ENCODE measurements at regions not wholly inside any gene's neighbourhood (a gene's known extent, or its start where the extent isn't known, plus 50 kb on each side); places are given as distances from the start of the nearest gene placed in this dataset.

DNA sequence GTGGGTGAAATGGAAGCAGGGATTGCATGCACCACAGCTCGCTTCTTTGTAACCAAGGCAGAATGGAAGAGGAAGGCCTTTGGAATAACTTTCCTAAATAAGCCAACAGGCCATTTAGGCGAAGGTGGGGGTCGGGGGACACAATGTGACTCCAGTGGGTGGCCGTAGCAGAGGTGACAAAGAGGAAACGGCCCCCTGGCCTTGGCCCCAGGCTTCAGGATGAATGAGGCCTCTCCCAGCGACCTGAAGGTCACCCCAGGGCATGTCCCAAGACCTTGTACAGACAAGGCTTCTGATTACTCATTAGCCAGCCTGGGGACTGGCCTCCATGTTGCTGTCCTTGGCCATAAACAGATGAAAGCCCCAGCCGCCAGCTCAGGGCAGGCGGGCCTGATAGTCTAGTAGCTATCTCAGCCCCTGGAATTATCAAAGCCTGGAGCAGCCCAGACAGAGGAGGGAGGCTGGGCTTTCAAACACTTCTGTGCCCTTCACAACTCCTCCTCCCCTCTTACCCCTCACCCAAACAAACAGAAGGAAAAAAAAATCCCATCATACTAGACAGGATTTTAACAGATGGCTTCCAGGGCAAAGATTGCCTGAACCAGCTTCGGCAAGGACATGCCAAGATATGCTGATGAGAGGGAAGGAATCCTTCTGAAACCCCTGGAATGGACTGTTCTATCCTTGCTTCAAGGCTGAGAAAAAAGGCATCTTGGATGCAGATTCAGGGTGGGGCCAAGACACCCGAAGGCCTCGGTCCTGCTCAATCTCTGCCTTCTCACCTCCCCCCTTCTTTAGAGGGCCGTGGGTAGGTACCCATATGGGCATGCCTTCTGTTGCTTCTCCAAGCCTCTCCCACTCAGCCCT, 142.3 kb upstream of the PARP11 start:
- no peak for DNase-seq (ENCODE audit: low spot score)

GRCh38 chr12:4014858-4015224, 141.6 kb upstream of the PARP11 start:
- DNase-seq (ENCODE audit: low spot score) = no peak

- no peak for DNase-seq (ENCODE audit: low spot score)
Measured at GRCh38 chr12:4014444-4014843, 141.2 kb upstream of the PARP11 start.

DNA sequence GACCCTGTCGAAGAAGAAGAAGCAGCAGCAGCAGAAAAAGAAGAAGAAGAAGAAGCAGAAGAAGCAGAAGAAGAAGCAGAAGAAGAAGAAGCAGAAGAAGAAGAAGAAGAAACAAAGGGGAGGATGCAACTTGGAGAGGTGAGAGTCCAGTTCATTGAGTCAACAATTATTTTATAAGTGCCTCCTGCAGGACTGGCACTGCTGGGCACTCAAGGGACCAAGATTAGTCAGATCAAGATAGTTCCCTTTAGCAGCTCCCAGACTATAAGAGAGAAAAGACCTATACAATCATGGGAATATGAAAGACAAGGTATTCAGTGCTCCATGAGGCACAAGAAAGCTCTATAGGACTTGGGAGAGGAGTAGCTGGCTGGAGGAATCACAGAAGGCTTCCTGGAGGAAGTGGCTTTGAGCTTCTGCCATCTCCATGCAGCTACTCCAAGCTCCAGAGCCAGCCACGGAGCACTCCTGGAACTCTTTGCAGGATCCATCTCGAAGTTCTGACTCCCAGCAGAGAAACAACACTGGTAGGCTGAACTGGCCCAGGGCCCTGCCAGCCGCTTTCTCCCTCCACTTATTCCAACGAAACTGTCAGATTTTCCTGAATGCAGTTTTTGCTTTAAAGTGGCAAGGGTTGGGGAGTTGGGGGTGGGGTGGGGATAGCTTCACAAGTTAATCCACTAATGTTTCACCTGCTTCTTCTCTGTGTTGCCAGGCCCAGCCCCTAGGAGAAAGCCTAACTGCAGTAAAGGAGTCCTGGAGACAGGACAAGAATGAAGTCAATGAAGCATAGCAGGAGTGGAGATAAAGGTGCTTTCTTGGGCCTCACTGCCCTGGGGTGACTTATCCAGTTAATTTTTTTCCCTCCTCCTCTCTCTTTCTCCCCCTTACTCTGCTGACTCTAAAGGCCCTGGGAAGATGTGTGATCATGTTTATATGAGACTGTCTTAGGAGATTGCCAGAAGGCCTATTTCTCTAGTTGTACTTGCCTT, 140.1 kb upstream of the PARP11 start:
- DNase-seq (ENCODE audit: low spot score) = no peak

GRCh38 chr12:4012073-4012472, 138.9 kb upstream of the PARP11 start:
- no peak for DNase-seq (ENCODE audit: low spot score)

DNA sequence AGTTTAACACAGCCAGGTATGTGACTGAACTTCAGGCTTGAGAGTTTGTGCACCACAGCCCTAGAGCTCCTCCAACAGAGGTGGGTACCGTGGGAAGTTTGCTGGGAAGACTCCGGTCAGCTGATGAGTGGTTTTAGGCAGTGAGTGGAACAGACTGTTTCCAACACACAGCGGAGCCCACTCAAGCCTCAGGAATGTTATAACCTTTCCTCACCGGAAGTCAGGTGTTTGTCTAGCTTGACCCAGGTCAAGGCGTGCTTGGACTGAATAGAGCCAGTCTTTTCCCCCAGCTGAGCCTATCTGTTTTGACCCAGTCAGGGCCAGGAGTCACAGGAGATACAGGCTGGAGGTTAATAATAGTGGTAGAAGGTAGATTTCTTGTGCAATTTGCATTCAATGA, 138.4 kb upstream of the PARP11 start:
- DNase-seq (ENCODE audit: low spot score) = no peak

DNA sequence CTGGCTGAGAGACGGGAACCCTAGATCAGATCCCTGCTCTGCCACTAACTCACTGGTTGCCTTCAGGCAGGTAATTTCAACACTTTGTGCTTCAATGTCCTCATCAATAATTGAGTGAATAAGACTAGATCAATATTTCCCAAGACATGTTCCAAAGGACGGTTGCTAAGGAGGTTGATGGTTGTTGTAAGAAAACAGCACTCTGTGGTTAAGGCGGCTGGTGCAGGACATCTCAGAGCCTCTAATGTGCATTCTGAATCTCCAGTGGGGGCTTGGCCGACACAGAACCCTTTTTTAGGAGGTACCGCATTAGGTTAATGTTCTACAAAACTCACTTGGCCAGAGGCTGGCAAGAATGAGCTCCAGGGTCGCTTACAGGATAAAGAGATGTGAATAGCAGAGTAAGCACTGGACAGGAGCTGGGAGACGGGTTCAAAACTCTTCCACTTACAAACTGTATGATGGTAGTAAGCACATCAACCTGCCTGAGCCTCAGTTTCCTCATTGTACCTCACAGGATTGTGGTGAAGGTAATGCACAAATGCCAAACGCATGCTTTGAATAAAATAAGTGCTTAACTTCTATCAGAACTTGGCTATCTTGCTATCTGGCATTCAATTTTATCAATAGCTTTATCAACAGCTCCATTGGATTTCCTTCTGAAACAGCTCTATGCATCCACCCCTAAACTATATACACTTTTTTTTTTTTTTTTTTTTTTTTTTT, 136.9 kb upstream of the PARP11 start:
- no peak for DNase-seq (ENCODE audit: low spot score)

- DNase-seq (ENCODE audit: low spot score) = no peak
Measured at GRCh38 chr12:4006743-4007142, 133.5 kb upstream of the PARP11 start.

GRCh38 chr12:4005851-4006430, 132.7 kb upstream of the PARP11 start:
- no peak for DNase-seq (ENCODE audit: low spot score)

DNA sequence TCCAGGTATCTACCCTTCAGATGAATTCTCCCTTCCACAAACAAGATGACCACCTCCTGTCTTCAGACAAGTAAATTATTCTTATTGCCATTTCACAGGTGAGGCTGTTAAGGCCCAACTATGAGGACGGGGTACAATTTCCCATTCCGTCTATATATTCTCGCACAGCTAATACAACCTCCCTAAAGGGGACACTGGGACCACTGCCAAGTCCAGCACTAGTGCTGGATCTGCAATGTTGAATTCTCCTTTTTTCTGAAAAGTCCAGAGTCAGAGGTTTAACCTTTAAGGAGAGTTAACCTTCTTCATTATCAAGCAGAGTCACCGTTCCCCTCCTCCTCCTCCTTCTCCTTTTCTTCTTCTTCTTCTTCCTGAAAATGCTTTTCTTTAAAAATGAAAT, 130.4 kb upstream of the PARP11 start:
- no peak for DNase-seq (ENCODE audit: low spot score)

- DNase-seq (ENCODE audit: low spot score) = no peak
Measured at GRCh38 chr12:4002601-4003000, 129.4 kb upstream of the PARP11 start.

DNA sequence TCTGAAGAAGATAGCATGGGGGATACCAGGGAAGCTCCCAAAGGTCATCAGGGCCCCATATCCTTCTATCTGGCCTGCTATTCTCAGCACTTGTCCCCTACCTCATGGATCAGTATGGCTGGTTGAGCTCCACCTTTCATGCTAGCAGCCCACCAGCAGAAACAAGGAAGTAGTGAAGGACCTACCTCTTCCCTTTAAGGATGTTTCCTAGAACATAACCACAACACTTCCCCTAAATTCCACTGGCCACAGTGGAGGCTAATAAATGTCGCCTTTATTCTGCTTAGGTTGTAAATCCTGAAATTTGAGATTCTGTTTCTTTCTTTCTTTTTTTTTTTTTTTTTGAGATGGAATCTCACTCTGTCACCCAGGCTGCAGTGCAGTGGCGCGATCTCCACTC, 128.6 kb upstream of the PARP11 start:
- no peak for DNase-seq (ENCODE audit: low spot score)

DNA sequence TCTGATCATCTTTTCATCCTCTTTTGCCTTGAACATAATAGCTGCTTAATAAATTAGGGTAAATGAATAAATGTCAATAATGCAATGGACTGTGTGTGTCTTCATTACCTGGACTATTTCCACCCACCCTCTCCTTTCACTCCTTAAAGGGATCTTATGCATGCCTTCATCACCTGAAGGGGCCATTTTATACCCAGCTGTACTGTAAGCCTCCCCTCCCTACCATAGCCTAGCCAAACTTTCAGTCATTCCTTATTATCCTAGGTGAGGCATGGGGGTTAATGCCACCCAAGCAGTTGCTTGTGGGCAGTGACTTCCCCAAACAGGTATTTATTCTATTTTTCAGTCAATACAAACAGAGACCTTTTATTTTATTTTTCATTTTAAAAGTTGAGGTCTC, 127.8 kb upstream of the PARP11 start:
- DNase-seq (ENCODE audit: low spot score) = no peak

DNA sequence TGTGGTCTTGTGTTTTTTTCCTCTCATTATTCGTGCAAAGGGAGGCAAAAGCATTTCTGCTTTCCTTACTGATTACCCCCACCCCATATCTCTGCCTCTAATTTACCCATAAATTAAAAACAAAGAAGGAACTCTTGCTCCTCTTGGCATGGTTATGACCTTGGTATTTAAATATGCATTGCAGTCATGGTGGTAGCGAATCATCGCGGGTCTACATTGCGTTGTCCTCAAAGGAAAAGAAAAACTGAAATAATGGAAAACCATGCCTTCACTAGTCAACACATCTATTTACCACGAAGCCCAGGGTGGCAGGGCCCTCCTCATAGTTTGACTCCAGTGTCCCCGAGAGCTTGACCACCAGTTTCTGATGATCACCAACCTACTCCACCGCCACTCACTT, 126.7 kb upstream of the PARP11 start:
- DNase-seq (ENCODE audit: low spot score) = no peak

GRCh38 chr12:3998968-3999792, 126.0 kb upstream of the PARP11 start:
- no peak for DNase-seq (ENCODE audit: low spot score)

- no peak for DNase-seq (ENCODE audit: low spot score)
Measured at GRCh38 chr12:3998397-3998796, 125.2 kb upstream of the PARP11 start.

GRCh38 chr12:3996322-3996721, 123.1 kb upstream of the PARP11 start:
- no peak for DNase-seq (ENCODE audit: low spot score)

DNA sequence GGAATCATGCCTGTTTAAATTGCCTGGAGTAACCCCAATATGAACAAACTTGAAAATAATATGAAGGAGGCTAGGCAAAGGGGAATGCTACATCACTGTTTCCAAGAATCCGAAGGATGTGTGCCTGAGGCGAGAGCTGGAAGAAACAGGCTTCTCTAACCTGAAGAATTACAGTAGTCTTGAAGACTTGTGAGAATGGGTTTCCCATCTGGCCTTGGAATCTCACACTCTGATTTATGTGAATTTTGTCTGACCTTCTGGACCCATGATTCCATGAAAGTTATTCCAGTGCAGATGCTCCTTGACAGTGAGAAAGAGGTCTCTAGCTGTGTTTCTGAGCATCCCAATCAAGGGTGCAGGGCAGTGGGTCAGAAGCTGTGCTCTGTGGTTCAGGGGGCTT, 122.1 kb upstream of the PARP11 start:
- DNase-seq (ENCODE audit: low spot score) = no peak

GRCh38 chr12:3994500-3994899, 121.3 kb upstream of the PARP11 start:
- DNase-seq (ENCODE audit: low spot score) = no peak

GRCh38 chr12:3992945-3993344, 119.7 kb upstream of the PARP11 start:
- DNase-seq (ENCODE audit: low spot score) = no peak
